OCI-LY1 (cell line): ENCODE measurements at regions not wholly inside any gene's neighbourhood (a gene's known extent, or its start where the extent isn't known, plus 50 kb on each side); places are given as distances from the start of the nearest gene placed in this dataset.
"Not testable (repeated sequence)": the region's sequence is repeated elsewhere in the genome, so short reads cannot be mapped to it uniquely, and the experiment has no call there.

ENCODE experiments used
- H2AFZ ChIP-seq: fragments of 200-600 bp; sonication (generic), shearing (Covaris generic); 2 replicates; pipeline ENCODE4 v1.6.0; 2014; ENCODE audit warnings: antibody characterized with exemption, mild to moderate bottlenecking, low read length
- H3F3A ChIP-seq: fragments of 200-600 bp; sonication (generic), shearing (Covaris generic); 2 replicates; pipeline ENCODE4 v1.6.0; 2014; ENCODE audit warnings: mild to moderate bottlenecking, antibody characterized with exemption, low read length, moderate library complexity; ENCODE audit not compliant: insufficient read depth
- H3K27ac ChIP-seq: fragments of 200-600 bp; sonication (generic); 2 replicates; pipeline ENCODE4 v1.5.1; 2014; ENCODE audit warnings: low read length, mixed run types, mild to moderate bottlenecking, low read depth; ENCODE audit not compliant: poor library complexity, severe bottlenecking
- H3K27me3 ChIP-seq: fragments of 200-600 bp; sonication (generic); 2 replicates; pipeline ENCODE4 v1.6.0; 2014; ENCODE audit warnings: antibody characterized with exemption, mild to moderate bottlenecking, low read length, moderate library complexity; ENCODE audit not compliant: insufficient read depth
- H3K36me3 ChIP-seq: fragments of 200-600 bp; sonication (generic); 2 replicates; pipeline ENCODE4 v1.6.1; 2014; ENCODE audit warnings: mild to moderate bottlenecking, antibody characterized with exemption, low read length, moderate library complexity, mixed read lengths; ENCODE audit not compliant: insufficient read depth
- H3K4me1 ChIP-seq: fragments of 200-600 bp; sonication (generic); 2 replicates; pipeline ENCODE4 v1.5.1; 2014; ENCODE audit warnings: mild to moderate bottlenecking, low read length, moderate library complexity; ENCODE audit not compliant: insufficient read depth, severe bottlenecking
- H3K4me2 ChIP-seq: fragments of 200-600 bp; sonication (generic), shearing (Covaris generic); 2 replicates; pipeline ENCODE4 v1.6.1; 2014; ENCODE audit warnings: low read length
- H3K4me3 ChIP-seq: fragments of 200-600 bp; sonication (generic); 2 replicates; pipeline ENCODE4 v1.5.1; 2014; ENCODE audit warnings: low read length, low read depth, mild to moderate bottlenecking, mixed read lengths; ENCODE audit not compliant: poor library complexity, severe bottlenecking
- H3K79me2 ChIP-seq: fragments of 200-600 bp; shearing (Covaris generic); 2 replicates; pipeline ENCODE4 v1.6.1; 2016; ENCODE audit warnings: mixed run types, low read length, mixed read lengths; ENCODE audit not compliant: insufficient read depth
- H3K9ac ChIP-seq: fragments of 200-600 bp; sonication (generic), shearing (Covaris generic); 2 replicates; pipeline ENCODE4 v1.6.1; 2014; ENCODE audit warnings: mild to moderate bottlenecking, low read length, mixed read lengths
- H3K9me2 ChIP-seq: fragments of 200-600 bp; sonication (generic), shearing (Covaris generic); 2 replicates; pipeline ENCODE4 v1.6.1; 2014; ENCODE audit warnings: low read depth, mild to moderate bottlenecking, low read length, mixed read lengths
- H3K9me3 ChIP-seq: fragments of 200-600 bp; shearing (Covaris generic); 2 replicates; pipeline ENCODE4 v1.6.1; 2014; ENCODE audit warnings: low read length, mixed read lengths
- H4K20me1 ChIP-seq: fragments of 200-600 bp; sonication (generic), shearing (Covaris generic); 2 replicates; pipeline ENCODE4 v1.6.0; 2016; ENCODE audit warnings: mild to moderate bottlenecking, low read length; ENCODE audit not compliant: insufficient read depth
- EZH2 ChIP-seq: fragments of 200-600 bp; sonication (generic), shearing (Covaris generic); IDR thresholded peaks from 2 replicates; pipeline ENCODE4 v1.8.0; 2017; ENCODE audit warnings: borderline replicate concordance, mixed run types, mild to moderate bottlenecking, antibody characterized with exemption, low read length, moderate library complexity, mixed read lengths
- TF ChIP-seq, protein P1 (sequence below): fragments of 200-600 bp; sonication (generic), shearing (Covaris generic); IDR thresholded peaks from 2 replicates; pipeline ENCODE4 v1.5.1; 2017; ENCODE audit warnings: mild to moderate bottlenecking, antibody characterized with exemption, low read length, moderate library complexity, mixed read lengths

DNA sequence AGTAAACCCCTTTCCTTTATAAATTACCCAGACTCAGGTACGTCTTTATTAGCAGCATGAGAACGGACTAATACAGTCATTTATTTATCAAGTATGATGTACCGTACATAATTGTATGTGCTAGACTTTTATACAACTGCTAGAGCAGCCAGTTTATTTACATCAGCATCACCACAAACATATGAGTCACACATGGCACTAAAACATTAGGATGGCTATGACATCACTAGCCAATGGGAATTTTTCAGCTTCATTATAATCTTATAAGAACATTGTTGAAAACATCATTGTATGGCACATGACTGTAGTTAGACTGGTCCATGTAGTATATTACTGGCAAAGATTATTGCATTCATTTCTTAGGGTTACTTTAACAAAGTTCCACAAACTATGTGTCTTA lies 121.7 kb downstream of the ZMAT3 start:
- Histone ChIP-seq H3K79me2 (no peaks in the 10 kb centered on the region), H3F3A (no peaks in the 10 kb centered on the region), H3K9me2 (no peaks in the 10 kb centered on the region), H3K27ac (no peak overlapping the region), H3K4me1 (no peaks in the 10 kb centered on the region), H3K4me3 (no peak overlapping the region), H3K9ac (no peak overlapping the region), H3K9me3 (peaks cover 3% of the 10 kb centered on the region; the same call in 1 of the 2 replicates), H3K36me3 (no peaks in the 10 kb centered on the region), H3K4me2 (no peak overlapping the region), H3K27me3 (no peaks in the 10 kb centered on the region), H2AFZ (no peak overlapping the region), H4K20me1 (no peaks in the 10 kb centered on the region)
- TF ChIP-seq, protein P1, sequence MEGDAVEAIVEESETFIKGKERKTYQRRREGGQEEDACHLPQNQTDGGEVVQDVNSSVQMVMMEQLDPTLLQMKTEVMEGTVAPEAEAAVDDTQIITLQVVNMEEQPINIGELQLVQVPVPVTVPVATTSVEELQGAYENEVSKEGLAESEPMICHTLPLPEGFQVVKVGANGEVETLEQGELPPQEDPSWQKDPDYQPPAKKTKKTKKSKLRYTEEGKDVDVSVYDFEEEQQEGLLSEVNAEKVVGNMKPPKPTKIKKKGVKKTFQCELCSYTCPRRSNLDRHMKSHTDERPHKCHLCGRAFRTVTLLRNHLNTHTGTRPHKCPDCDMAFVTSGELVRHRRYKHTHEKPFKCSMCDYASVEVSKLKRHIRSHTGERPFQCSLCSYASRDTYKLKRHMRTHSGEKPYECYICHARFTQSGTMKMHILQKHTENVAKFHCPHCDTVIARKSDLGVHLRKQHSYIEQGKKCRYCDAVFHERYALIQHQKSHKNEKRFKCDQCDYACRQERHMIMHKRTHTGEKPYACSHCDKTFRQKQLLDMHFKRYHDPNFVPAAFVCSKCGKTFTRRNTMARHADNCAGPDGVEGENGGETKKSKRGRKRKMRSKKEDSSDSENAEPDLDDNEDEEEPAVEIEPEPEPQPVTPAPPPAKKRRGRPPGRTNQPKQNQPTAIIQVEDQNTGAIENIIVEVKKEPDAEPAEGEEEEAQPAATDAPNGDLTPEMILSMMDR, result no peak
- TF ChIP-seq EZH2, result no peak

DNA sequence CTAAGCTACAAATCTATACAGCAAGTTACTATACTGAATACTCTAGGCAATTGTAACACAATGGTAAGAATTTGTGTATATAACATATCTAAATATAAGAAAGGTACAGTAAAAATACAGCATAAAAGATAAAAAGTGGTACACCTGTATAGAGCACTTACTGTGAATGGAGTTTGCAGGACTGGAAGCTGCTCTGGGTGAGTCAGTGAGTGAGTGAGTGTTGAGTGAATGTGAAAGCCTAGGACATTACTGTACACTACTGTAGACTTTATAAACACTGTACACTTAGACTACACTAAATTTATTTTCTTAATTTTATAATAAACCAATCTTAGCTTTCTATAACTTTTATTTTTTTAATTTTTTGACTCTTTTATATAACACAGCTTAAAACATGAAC lies 123.1 kb downstream of the ZMAT3 start:
- Histone ChIP-seq H3K27me3 (no peaks in the 10 kb centered on the region), H3K9me3 (peaks cover 3% of the 10 kb centered on the region; the same call in 1 of the 2 replicates), H3K9me2 (no peaks in the 10 kb centered on the region), H4K20me1 (no peaks in the 10 kb centered on the region), H3F3A (no peaks in the 10 kb centered on the region), H3K4me3 (no peak overlapping the region), H3K4me1 (no peaks in the 10 kb centered on the region), H3K36me3 (no peaks in the 10 kb centered on the region), H3K4me2 (no peak overlapping the region), H3K9ac (no peak overlapping the region), H3K79me2 (no peaks in the 10 kb centered on the region), H3K27ac (no peak overlapping the region), H2AFZ (no peak overlapping the region)
- no peak for TF ChIP-seq EZH2
- TF ChIP-seq, protein P1, result no peak

DNA sequence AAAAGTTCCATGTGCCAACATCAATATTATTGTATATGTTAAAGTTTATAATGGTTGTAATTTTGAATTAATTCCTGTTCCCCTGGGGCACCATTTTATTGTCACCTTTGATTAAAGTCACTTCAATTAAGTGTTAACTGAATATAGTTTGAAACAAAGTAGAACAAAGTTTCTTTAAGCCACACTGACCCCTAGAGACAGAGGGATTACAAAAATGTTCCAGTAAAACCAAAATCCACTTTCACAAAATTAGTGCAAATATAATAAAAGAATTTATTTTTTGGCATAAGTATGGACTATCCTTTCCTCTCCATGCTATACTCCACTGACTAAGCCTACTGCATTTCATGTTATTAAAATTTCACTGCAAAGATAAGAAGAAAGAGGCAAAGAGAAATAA lies 123.9 kb downstream of the ZMAT3 start:
- no peak overlapping the region for H3K4me2 ChIP-seq
- H4K20me1 ChIP-seq, result no peaks in the 10 kb centered on the region
- no peaks in the 10 kb centered on the region for H3K27me3 ChIP-seq
- H3F3A ChIP-seq, result no peaks in the 10 kb centered on the region
- H3K4me1 ChIP-seq, result no peaks in the 10 kb centered on the region
- H3K4me3 ChIP-seq, result no peak overlapping the region
- H3K9ac ChIP-seq, result no peak overlapping the region
- H3K9me2 ChIP-seq, result no peaks in the 10 kb centered on the region
- no peaks in the 10 kb centered on the region for H3K79me2 ChIP-seq
- no peak overlapping the region for H2AFZ ChIP-seq
- H3K36me3 ChIP-seq, result no peaks in the 10 kb centered on the region
- H3K9me3 ChIP-seq, result peaks cover 3% of the 10 kb centered on the region; the same call in 1 of the 2 replicates
- TF ChIP-seq, protein P1, result no peak; the same call in 1 of the 2 replicates
- TF ChIP-seq EZH2, result no peak
- no peak overlapping the region for H3K27ac ChIP-seq

DNA sequence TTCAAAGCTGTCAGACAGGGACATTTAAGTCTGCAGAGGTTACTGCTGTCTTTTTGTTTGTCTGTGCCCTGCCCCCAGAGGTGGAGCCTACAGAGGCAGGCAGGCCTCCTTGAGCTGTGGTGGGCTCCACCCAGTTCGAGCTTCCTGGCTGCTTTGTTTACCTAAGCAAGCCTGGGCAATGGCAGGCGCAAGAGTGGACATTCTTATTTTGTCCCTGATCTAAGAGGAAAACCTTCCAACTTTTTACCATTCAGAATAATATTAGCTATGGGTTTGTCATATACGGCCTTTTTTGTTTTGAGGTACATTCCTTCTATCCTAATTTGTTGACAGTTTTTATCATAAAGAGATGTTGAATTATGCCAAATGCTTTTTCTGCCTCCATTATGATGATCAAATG lies 129.3 kb downstream of the ZMAT3 start:
- not testable (repeated sequence) for H2AFZ ChIP-seq, H3K4me2 ChIP-seq, H3K79me2 ChIP-seq

More for the DNA sequence above, 129.3 kb downstream of the ZMAT3 start:
- not testable (repeated sequence) for H3K27me3 ChIP-seq, H3K9me3 ChIP-seq, H3K4me3 ChIP-seq, H3K27ac ChIP-seq, H3K9me2 ChIP-seq, H3K36me3 ChIP-seq, H3K9ac ChIP-seq, H4K20me1 ChIP-seq, H3F3A ChIP-seq, H3K4me1 ChIP-seq
